WI38 (cell line): ENCODE measurements at regions not wholly inside any gene's neighbourhood (a gene's known extent, or its start where the extent isn't known, plus 50 kb on each side); places are given as distances from the start of the nearest gene placed in this dataset.

ENCODE experiments used
- H3K4me3 ChIP-seq: 2 replicates; pipeline ENCODE4 v1.5.1; 2011; ENCODE audit warnings: low read depth, mild to moderate bottlenecking, control low read depth, low read length
- CTCF ChIP-seq: IDR thresholded peaks from 2 replicates; pipeline ENCODE4 v1.5.1; 2012; ENCODE audit warnings: low read depth, mild to moderate bottlenecking, control low read depth, low read length

GRCh38 chr7:85573844-85574243, 387.0 kb upstream of the SEMA3D start:
- TF ChIP-seq CTCF: no peak
- no peak overlapping the region for H3K4me3 ChIP-seq

DNA sequence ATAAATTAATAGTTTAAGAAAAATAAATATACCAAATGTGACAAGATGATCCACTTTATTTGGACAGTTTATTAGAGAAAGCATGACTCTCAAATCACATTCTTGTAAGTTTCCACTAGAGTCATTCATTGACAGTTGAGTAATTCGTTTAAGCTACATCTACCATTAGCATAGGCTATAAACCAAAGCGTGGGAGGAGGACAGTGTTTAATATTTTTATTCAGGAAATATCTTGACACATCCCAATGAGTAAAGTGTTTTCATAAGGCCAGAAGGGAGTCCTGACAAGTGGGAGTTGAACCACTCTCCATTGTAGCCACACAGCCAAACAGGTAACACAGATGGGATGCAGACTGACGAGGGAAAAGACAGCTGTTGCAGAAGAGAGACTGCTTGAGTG, 386.5 kb upstream of the SEMA3D start:
- H3K4me3 ChIP-seq: no peak overlapping the region
- TF ChIP-seq CTCF: no peak

DNA sequence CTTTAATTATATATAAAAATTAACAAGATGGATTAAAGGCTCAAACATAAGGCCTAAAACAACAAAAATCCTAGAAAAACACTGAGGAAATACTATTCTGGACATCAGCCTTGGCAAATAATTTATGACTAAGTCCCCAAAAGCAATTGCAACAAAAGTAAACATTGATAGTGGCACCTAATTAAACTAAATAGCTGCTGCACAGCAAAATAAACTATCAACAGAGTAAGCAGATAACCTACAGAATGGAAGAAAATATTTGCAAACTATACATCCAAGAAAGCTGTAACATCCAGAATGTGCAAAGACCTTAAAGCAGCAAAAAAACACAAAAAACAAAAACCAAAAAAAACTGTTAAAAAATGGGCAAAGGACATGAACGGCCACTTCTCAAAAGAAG, 384.0 kb upstream of the SEMA3D start:
- H3K4me3 ChIP-seq: no peak overlapping the region
- no peak for TF ChIP-seq CTCF

DNA sequence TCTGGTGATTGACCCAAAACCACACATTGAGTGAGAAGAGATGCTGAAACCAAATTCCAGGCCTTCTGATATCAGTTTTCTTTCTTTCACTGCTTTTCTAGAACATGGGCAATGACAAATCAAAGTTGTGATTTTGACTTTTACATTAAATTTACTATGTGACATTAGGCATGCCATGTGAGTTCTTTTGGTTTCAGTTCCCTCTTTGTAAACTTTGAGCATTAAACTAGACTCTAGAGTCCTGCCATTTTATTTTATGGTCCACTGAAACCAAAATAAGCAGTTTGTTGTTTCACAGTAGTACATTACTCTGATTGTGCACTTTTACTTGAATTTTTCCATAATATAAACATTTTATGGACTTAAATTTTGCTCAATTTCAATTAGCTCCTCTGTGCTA, 381.1 kb upstream of the SEMA3D start:
- TF ChIP-seq CTCF: no peak
- H3K4me3 ChIP-seq: no peak overlapping the region

- TF ChIP-seq CTCF: no peak
- H3K4me3 ChIP-seq: no peak overlapping the region
Measured at GRCh38 chr7:85566095-85566794, 379.4 kb upstream of the SEMA3D start.

- TF ChIP-seq CTCF: no peak
- no peak overlapping the region for H3K4me3 ChIP-seq
Measured at GRCh38 chr7:85565276-85565675, 378.4 kb upstream of the SEMA3D start.

GRCh38 chr7:85564861-85565260, 378.0 kb upstream of the SEMA3D start:
- TF ChIP-seq CTCF: no peak

More at GRCh38 chr7:85564861-85565260, 378.0 kb upstream of the SEMA3D start:
- no peak overlapping the region for H3K4me3 ChIP-seq
